Breast epithelium (tissue), 3 donors: ENCODE measurements at regions not wholly inside any gene's neighbourhood (a gene's known extent, or its start where the extent isn't known, plus 50 kb on each side); places are given as distances from the start of the nearest gene placed in this dataset.

Source experiments
- POLR2A ChIP-seq: fragments of 450-650 bp; IDR thresholded peaks from one replicate; pipeline ENCODE4 v1.6.1; 2016; ENCODE audit warnings: antibody characterized with exemption, mild to moderate bottlenecking, moderate library complexity
- TF ChIP-seq, protein P1 (sequence below), 3 donors: fragments of 450-650 bp; IDR thresholded peaks; one replicate each; pipeline ENCODE4 v1.5.1; 2016 to 2017; ENCODE audit warnings: antibody characterized with exemption in 3 of 3, mild to moderate bottlenecking in 3 of 3, moderate library complexity in 3 of 3

DNA sequence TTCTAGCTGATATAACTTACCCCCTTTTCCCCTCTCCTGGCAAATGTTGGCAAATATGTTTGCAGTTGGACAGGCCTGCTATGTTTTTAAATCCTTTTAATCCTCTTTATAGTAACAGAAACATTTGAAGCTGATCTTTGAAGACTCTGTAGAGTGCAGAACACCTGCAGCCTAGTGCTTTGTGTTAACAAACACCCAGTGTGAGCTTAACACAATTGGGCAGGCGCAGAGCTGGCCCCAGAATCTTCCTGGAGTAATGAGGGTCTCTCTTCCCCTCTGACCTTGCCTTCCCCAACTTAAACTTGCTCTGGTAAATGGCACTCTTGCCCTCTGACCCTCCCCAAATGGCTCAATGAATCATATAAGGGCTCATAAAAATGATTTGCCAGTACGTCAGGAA lies 247.9 kb upstream of the LYPLAL1 start:
- TF ChIP-seq, protein P1, sequence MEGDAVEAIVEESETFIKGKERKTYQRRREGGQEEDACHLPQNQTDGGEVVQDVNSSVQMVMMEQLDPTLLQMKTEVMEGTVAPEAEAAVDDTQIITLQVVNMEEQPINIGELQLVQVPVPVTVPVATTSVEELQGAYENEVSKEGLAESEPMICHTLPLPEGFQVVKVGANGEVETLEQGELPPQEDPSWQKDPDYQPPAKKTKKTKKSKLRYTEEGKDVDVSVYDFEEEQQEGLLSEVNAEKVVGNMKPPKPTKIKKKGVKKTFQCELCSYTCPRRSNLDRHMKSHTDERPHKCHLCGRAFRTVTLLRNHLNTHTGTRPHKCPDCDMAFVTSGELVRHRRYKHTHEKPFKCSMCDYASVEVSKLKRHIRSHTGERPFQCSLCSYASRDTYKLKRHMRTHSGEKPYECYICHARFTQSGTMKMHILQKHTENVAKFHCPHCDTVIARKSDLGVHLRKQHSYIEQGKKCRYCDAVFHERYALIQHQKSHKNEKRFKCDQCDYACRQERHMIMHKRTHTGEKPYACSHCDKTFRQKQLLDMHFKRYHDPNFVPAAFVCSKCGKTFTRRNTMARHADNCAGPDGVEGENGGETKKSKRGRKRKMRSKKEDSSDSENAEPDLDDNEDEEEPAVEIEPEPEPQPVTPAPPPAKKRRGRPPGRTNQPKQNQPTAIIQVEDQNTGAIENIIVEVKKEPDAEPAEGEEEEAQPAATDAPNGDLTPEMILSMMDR (IDR thresholded peaks at IDR 0.05): no peak
- TF ChIP-seq POLR2A: no peak
